Inflammatory macrophage treated with lipopolysaccharide for 1 hour (primary cell): ENCODE measurements at regions not wholly inside any gene's neighbourhood (a gene's known extent, or its start where the extent isn't known, plus 50 kb on each side); places are given as distances from the start of the nearest gene placed in this dataset.

Source experiments
- DNase-seq, 2 donors: peaks; one replicate each; pipeline ENCODE4 v3.0.0-alpha.2; 2020 to 2022

GRCh38 chr18:60664736-60665135 lies 292.2 kb upstream of the MC4R start:
- no peak for DNase-seq

- DNase-seq: no peak
Observed at GRCh38 chr18:60667016-60667415, 294.4 kb upstream of the MC4R start.

- DNase-seq: no peak
Observed at GRCh38 chr18:60668583-60668982, 296.0 kb upstream of the MC4R start.

- no peak for DNase-seq
Observed at GRCh38 chr18:60669938-60670337, 297.4 kb upstream of the MC4R start.

- no peak for DNase-seq
Observed at GRCh38 chr18:60671021-60671420, 298.4 kb upstream of the MC4R start.

GRCh38 chr18:60675126-60675525 lies 302.6 kb upstream of the MC4R start:
- no peak for DNase-seq

- no peak for DNase-seq
Observed at GRCh38 chr18:60675801-60676200, 303.2 kb upstream of the MC4R start.

- no peak for DNase-seq
Observed at GRCh38 chr18:60676815-60677214, 304.2 kb upstream of the MC4R start.

- peak in 1 of 2 donors; percentile 14 for DNase-seq
Observed at GRCh38 chr18:60684843-60685513, 312.4 kb upstream of the MC4R start.

GRCh38 chr18:60686142-60686541 lies 313.6 kb upstream of the MC4R start:
- DNase-seq: no peak

- no peak for DNase-seq
Observed at GRCh38 chr18:60691061-60691460, 318.5 kb upstream of the MC4R start.

GRCh38 chr18:60693426-60693825 lies 320.9 kb upstream of the MC4R start:
- DNase-seq: no peak

GRCh38 chr18:60698901-60699300 lies 326.3 kb upstream of the MC4R start:
- DNase-seq: no peak

GRCh38 chr18:60722742-60723141 lies 350.2 kb upstream of the MC4R start:
- DNase-seq: no peak

GRCh38 chr18:60732143-60732542 lies 359.6 kb upstream of the MC4R start:
- DNase-seq: no peak

GRCh38 chr18:60739212-60739611 lies 366.6 kb upstream of the MC4R start:
- DNase-seq: no peak

- DNase-seq: no peak
Observed at GRCh38 chr18:60740313-60740712, 367.7 kb upstream of the MC4R start.

- DNase-seq: no peak
Observed at GRCh38 chr18:60746491-60746890, 373.9 kb upstream of the MC4R start.

- DNase-seq: no peak
Observed at GRCh38 chr18:60746919-60747318, 374.3 kb upstream of the MC4R start.

- no peak for DNase-seq
Observed at GRCh38 chr18:60753753-60754152, 381.2 kb upstream of the MC4R start.

GRCh38 chr18:60754413-60755009 lies 381.9 kb upstream of the MC4R start:
- no peak for DNase-seq

- DNase-seq: no peak
Observed at GRCh38 chr18:60755134-60755533, 382.6 kb upstream of the MC4R start.

- no peak for DNase-seq
Observed at GRCh38 chr18:60775978-60776377, 403.4 kb upstream of the MC4R start.

- DNase-seq: no peak
Observed at GRCh38 chr18:60784161-60784560, 411.6 kb upstream of the MC4R start.

- no peak for DNase-seq
Observed at GRCh38 chr18:60794802-60795201, 422.2 kb upstream of the MC4R start.
